HepG2 (cell line): ENCODE measurements at regions not wholly inside any gene's neighbourhood (a gene's known extent, or its start where the extent isn't known, plus 50 kb on each side); places are given as distances from the start of the nearest gene placed in this dataset.

Source experiments
- ATAC-seq: fragments of 200-7000 bp; cut with Tn5 transposase; 3 replicates; pipeline ENCODE4 v1.9.1; 2020; ENCODE audit warnings: mild to moderate bottlenecking, moderate library complexity
- BruUV-seq: library from RNA; stranded (reverse); fragments of 400-500 nt; replicated peaks from 2 replicates; lab custom pipeline; 2021; lab: Mats Ljungman, UMichigan
- CTCF ChIA-PET: fragments of 300-600 bp; formaldehyde crosslinking; extraction: SDS; loops from one replicate; lab custom pipeline; 2021; ENCODE audit warnings: low total read pairs, inconsistent platforms, low intra/inter-chr PET ratio; lab: Yijun Ruan, JAX
- POLR2A ChIA-PET: fragments of 350-600 bp; sonication (Branson Sonifier 250); formaldehyde crosslinking; loops from one replicate; lab custom pipeline; 2020; ENCODE audit warnings: antibody characterized with exemption, inconsistent platforms; lab: Yijun Ruan, JAX
- DNase-seq: peaks from one replicate; pipeline ENCODE4 v3.0.0-alpha.2; 2015; ENCODE audit warnings: low spot score
- FAIRE-seq: peaks from 3 replicates; lab custom pipeline; 2011; peaks lifted over from hg19 to GRCh38; lab: Jason Lieb, UNC
- H2AFZ ChIP-seq: one replicate; pipeline ENCODE4 v1.6.1; 2011; ENCODE audit warnings: low read length, inconsistent platforms
- H3K27ac ChIP-seq: fragments of 300-600 bp; 3 replicates; pipeline ENCODE4 v1.8.0; 2011; ENCODE audit warnings: mixed run types, mild to moderate bottlenecking, mixed read lengths, low read length, inconsistent platforms; ENCODE audit not compliant: insufficient read depth; ENCODE audit errors: extremely low read length
- H3K27me3 ChIP-seq, 2 experiments: fragments of 200-600 bp in 1 of 2; 2 replicates in 1 of 2; 3 replicates in 1 of 2; pipeline versions ENCODE4 v1.6.0 to v1.8.0; 2011; ENCODE audit warnings: low read length in 2 of 2, mild to moderate bottlenecking in 2 of 2, moderate library complexity in 2 of 2, inconsistent platforms in 1 of 2; ENCODE audit not compliant: insufficient read depth in 2 of 2, control insufficient read depth in 1 of 2
- H3K36me3 ChIP-seq, 2 experiments: fragments of 200-600 bp in 1 of 2; replicated peaks in 1 of 2; 2 replicates in 1 of 2; 3 replicates in 1 of 2; pipeline versions ENCODE4 v1.5.1 to v1.8.0; 2011; ENCODE audit warnings: low read length in 2 of 2, inconsistent platforms in 1 of 2; ENCODE audit not compliant: insufficient read depth in 2 of 2, control insufficient read depth in 1 of 2
- H3K4me1 ChIP-seq: 2 replicates; pipeline ENCODE4 v1.5.1; 2012; ENCODE audit warnings: low read length, inconsistent platforms; ENCODE audit not compliant: insufficient read depth
- H3K4me2 ChIP-seq: 2 replicates; pipeline ENCODE4 v1.6.0; 2011; ENCODE audit warnings: low read depth, low read length, inconsistent platforms
- H3K4me3 ChIP-seq, 3 experiments: fragments of 200-600 bp in 1 of 3; sonication (generic), shearing (Covaris generic) in 1 of 3; replicated peaks in 1 of 3; 2 replicates each; pipeline ENCODE4 v1.5.1; 2011 to 2016; ENCODE audit warnings: low read length in 3 of 3, inconsistent platforms in 2 of 3, low read depth in 2 of 3, mild to moderate bottlenecking in 2 of 3, control low read depth in 1 of 3, mixed read lengths in 1 of 3; ENCODE audit not compliant: insufficient read depth in 1 of 3
- H3K79me2 ChIP-seq: one replicate; pipeline ENCODE4 v1.6.1; 2011; ENCODE audit warnings: low read length, inconsistent platforms; ENCODE audit not compliant: insufficient read depth
- H3K9ac ChIP-seq: 2 replicates; pipeline ENCODE4 v1.6.0; 2011; ENCODE audit warnings: mild to moderate bottlenecking, low read depth, low read length, inconsistent platforms; ENCODE audit not compliant: insufficient read depth
- H3K9me3 ChIP-seq: 2 replicates; pipeline ENCODE4 v1.5.1; 2012; ENCODE audit warnings: mild to moderate bottlenecking, low read length
- H4K20me1 ChIP-seq: 2 replicates; pipeline ENCODE4 v1.6.0; 2011; ENCODE audit warnings: inconsistent platforms, mild to moderate bottlenecking, low read length, moderate library complexity; ENCODE audit not compliant: insufficient read depth
- CEBPG ChIP-seq: IDR thresholded peaks from 2 replicates; pipeline ENCODE4 v1.6.1; 2016
- EP300 ChIP-seq, 3 experiments: sonication (generic) in 1 of 3; formaldehyde crosslinking in 1 of 3; IDR thresholded peaks; 2 replicates each; pipeline versions ENCODE4 v1.5.1 to v1.6.1; 2011 to 2020; ENCODE audit warnings: low read depth in 2 of 3, low read length in 2 of 3, borderline replicate concordance in 1 of 3, improper control_type of control experiment in 1 of 3, mild to moderate bottlenecking in 1 of 3, missing genetic modification reagents in 1 of 3, moderate library complexity in 1 of 3
- HNF4A ChIP-seq: sonication (generic); formaldehyde crosslinking; IDR thresholded peaks from 2 replicates; pipeline ENCODE4 v1.4.0; 2020; ENCODE audit warnings: missing genetic modification reagents
- SALL2 ChIP-seq: sonication (generic); formaldehyde crosslinking; IDR thresholded peaks from 2 replicates; pipeline ENCODE4 v1.8.1; 2023; ENCODE audit warnings: mild to moderate bottlenecking, missing genetic modification reagents, inconsistent platforms
- STAT6 ChIP-seq: sonication (generic); formaldehyde crosslinking; IDR thresholded peaks from 2 replicates; pipeline ENCODE4 v1.4.0; 2020; ENCODE audit warnings: missing genetic modification reagents, mild to moderate bottlenecking, borderline replicate concordance
- TEAD3 ChIP-seq: optimal IDR thresholded peaks from 2 replicates; pipeline ENCODE3; 2016; ENCODE audit warnings: borderline replicate concordance
- ZBTB20 ChIP-seq: sonication (generic); formaldehyde crosslinking; IDR thresholded peaks from 2 replicates; pipeline ENCODE4 v1.8.1; 2023; ENCODE audit warnings: missing genetic modification reagents, low read depth, mild to moderate bottlenecking, borderline replicate concordance
- ZFYVE20 ChIP-seq: sonication (generic); formaldehyde crosslinking; IDR thresholded peaks from 2 replicates; pipeline ENCODE4 v1.8.0; 2023; ENCODE audit warnings: low read depth, mild to moderate bottlenecking, moderate library complexity, missing genetic modification reagents, borderline replicate concordance
- ZNF543 ChIP-seq: sonication (generic); formaldehyde crosslinking; IDR thresholded peaks from 2 replicates; pipeline ENCODE4 v1.4.0; 2020; ENCODE audit warnings: mild to moderate bottlenecking, missing genetic modification reagents
- ZNF564 ChIP-seq: sonication (generic); formaldehyde crosslinking; IDR thresholded peaks from 2 replicates; pipeline ENCODE4 v1.8.1; 2023; ENCODE audit warnings: mild to moderate bottlenecking, missing genetic modification reagents
- WGBS: methylation state at CpG from one replicate; pipeline ENCODE4 v1.1.6; 2017; ENCODE audit warnings: low lambda C conversion rate; 5-methylcytosine and 5-hydroxymethylcytosine counted together
- in situ Hi-C: cut with HindIII; loops from 2 replicates; pipeline ENCODE4 v1.10.0; 2017; ENCODE audit warnings: low pct_unique_long_range_greater_than_20kb; ENCODE audit not compliant: extremely low pct_ligation_motif_present
- intact Hi-C: fragments of 100-400 bp; cut with micrococcal nuclease; formaldehyde crosslinking; loops from one replicate; pipeline ENCODE4 v1.10.0; 2022; ENCODE audit not compliant: unreplicated experiment
- TF ChIP-seq, protein P1 (sequence below), 2 experiments: sonication (generic) in 1 of 2; formaldehyde crosslinking in 1 of 2; IDR thresholded peaks; 2 replicates each; pipeline versions ENCODE4 v1.5.1 to v1.6.1; 2011 to 2020; ENCODE audit warnings: borderline replicate concordance in 1 of 2, low read depth in 1 of 2, low read length in 1 of 2, mild to moderate bottlenecking in 1 of 2, missing genetic modification reagents in 1 of 2, moderate library complexity in 1 of 2
- TF ChIP-seq, protein P2 (sequence below): sonication (generic); formaldehyde crosslinking; IDR thresholded peaks from 2 replicates; pipeline ENCODE4 v1.9.0; 2022; ENCODE audit warnings: missing genetic modification reagents, mild to moderate bottlenecking, borderline replicate concordance

DNA sequence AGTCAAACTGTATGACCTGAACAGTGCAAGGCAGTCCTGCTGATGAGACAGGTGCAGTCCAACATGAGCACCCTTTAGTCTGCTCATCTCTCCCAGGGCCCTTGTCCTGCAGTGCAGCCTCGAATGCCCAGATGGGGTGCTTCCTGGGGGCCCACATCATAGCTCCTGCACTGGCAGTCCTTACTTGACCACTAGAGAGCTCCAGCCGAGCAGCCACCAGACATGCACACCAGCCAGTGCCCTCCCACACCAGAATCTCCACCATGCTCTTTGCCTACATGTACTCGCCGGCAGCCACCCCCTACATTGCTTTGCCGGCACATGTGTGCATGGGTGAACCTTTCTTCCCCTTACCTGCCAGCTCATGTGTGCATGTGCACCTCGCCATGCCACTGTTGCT lies 188.8 kb upstream of the GULP1 start:
- ChIA-PET CTCF (no interaction called here), POLR2A (no interaction called here)
- Histone ChIP-seq H3K4me2 (no peak overlapping the region), H3K4me1 (no peaks in the 10 kb centered on the region), H4K20me1 (no peaks in the 10 kb centered on the region), H3K27me3 (no peaks in the 10 kb centered on the region), H3K9me3 (no peaks in the 10 kb centered on the region), H3K9ac (no peak overlapping the region), H3K4me3 (no peak overlapping the region), H2AFZ (no peak overlapping the region), H3K36me3 (no peaks in the 10 kb centered on the region), H3K79me2 (no peaks in the 10 kb centered on the region), H3K27ac (no peak overlapping the region)
- ATAC-seq: peak; percentile 81
- BruUV-seq: no TSS peak
- WGBS: 9% methylated on average over 6 of the region's 6 CpGs
- in situ Hi-C loops: no loop called here
- DNase-seq: no peak
- TF ChIP-seq ZNF543: no peak
- TF ChIP-seq ZNF564 (CRISPR knock-in tag): no peak
- TF ChIP-seq HNF4A (CRISPR knock-in tag): no peak
- TF ChIP-seq ZFYVE20 (CRISPR knock-in tag): no peak
- no peak for TF ChIP-seq STAT6 (CRISPR knock-in tag)
- TF ChIP-seq ZBTB20 (CRISPR knock-in tag): no peak
- intact Hi-C loops: no loop called here
- FAIRE-seq: no peak

DNA sequence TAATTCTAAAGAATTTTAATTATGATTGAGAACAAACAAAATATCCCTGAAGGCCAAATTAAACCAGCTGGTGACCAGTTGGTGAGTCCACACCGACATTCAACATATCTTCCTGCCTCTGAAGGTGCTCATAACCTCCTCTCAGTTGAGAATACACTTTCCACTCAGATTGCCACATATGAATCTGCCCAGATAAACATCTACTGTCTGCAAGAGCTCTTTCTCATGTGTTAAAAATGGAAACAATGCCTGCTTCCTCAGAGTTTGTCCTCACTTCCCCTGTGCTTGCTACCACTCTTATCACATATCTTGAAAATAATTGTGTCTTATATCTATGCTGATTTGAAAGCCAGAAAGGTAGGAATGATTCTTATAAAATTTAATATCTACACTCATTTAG lies 177.7 kb upstream of the GULP1 start:
- ATAC-seq: no peak
- DNase-seq: no peak
- no peak overlapping the region for H3K27ac ChIP-seq
- H3K27me3 ChIP-seq: no peaks in the 10 kb centered on the region
- H3K9me3 ChIP-seq: no peaks in the 10 kb centered on the region
- H3K79me2 ChIP-seq: no peaks in the 10 kb centered on the region
- no peak overlapping the region for H2AFZ ChIP-seq
- CTCF ChIA-PET: no interaction called here
- no peak overlapping the region for H3K9ac ChIP-seq
- H3K4me1 ChIP-seq: no peaks in the 10 kb centered on the region
- no TSS peak for BruUV-seq
- in situ Hi-C loops (no loop called here), intact Hi-C loops (no loop called here)
- 0% methylated on average over 1 of the region's 1 CpG for WGBS
- H4K20me1 ChIP-seq: no peaks in the 10 kb centered on the region
- POLR2A ChIA-PET: no interaction called here
- no peak overlapping the region for H3K4me2 ChIP-seq
- no peak for FAIRE-seq
- no peak overlapping the region for H3K4me3 ChIP-seq
- H3K36me3 ChIP-seq: no peaks in the 10 kb centered on the region
- TF ChIP-seq SALL2 (CRISPR knock-in tag) (no peak), EP300 (IDR thresholded peaks at IDR 0.05; ENCODE audit: low read depth in 2 of 2, low read length in 2 of 2) (no peak), EP300 (CRISPR knock-in tag; IDR thresholded peaks at IDR 0.05; ENCODE audit: borderline replicate concordance) (no peak), TEAD3 (CRISPR knock-in tag) (no peak), CEBPG (CRISPR knock-in tag) (no peak)
- TF ChIP-seq, protein P1, sequence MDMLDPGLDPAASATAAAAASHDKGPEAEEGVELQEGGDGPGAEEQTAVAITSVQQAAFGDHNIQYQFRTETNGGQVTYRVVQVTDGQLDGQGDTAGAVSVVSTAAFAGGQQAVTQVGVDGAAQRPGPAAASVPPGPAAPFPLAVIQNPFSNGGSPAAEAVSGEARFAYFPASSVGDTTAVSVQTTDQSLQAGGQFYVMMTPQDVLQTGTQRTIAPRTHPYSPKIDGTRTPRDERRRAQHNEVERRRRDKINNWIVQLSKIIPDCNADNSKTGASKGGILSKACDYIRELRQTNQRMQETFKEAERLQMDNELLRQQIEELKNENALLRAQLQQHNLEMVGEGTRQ (IDR thresholded peaks at IDR 0.05; ENCODE audit: low read depth, low read length): no peak
- TF ChIP-seq, protein P1 (CRISPR knock-in tag; IDR thresholded peaks at IDR 0.05; ENCODE audit: borderline replicate concordance): no peak
- TF ChIP-seq, protein P2, sequence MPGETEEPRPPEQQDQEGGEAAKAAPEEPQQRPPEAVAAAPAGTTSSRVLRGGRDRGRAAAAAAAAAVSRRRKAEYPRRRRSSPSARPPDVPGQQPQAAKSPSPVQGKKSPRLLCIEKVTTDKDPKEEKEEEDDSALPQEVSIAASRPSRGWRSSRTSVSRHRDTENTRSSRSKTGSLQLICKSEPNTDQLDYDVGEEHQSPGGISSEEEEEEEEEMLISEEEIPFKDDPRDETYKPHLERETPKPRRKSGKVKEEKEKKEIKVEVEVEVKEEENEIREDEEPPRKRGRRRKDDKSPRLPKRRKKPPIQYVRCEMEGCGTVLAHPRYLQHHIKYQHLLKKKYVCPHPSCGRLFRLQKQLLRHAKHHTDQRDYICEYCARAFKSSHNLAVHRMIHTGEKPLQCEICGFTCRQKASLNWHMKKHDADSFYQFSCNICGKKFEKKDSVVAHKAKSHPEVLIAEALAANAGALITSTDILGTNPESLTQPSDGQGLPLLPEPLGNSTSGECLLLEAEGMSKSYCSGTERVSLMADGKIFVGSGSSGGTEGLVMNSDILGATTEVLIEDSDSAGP: no peak
